ENCODE measurements at regions not wholly inside any gene's neighbourhood (a gene's known extent, or its start where the extent isn't known, plus 50 kb on each side); places are given as distances from the start of the nearest gene placed in this dataset.

DNA sequence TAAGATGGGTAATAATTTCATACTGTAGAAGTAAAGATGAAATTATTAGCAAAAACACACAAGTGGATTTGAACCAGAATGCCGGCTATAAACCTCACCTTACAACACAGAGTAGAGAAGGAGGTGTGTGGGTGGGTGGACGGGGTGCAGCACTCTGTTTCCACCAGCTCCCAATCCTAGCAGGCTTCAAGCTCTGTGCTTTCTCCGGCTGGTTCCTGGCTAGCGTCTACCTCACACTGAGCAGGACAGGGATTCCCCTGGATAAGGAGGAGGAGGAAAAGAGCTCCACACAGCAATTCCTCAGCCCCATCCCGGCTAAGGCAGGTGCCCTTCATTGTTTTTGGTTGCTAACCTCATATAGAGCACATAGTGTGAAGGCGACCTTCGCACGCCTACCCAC, 453.3 kb downstream of the C6orf118 start:
- intact Hi-C loops (cut with micrococcal nuclease) = no loop called here
- DNase-seq (ENCODE audit: low spot score) = no peak
- Mint-ChIP-seq H3K4me1 (ENCODE audit: low read depth) (no peaks in the 10 kb centered on the region), H3K9me3 (peaks cover 4% of the 10 kb centered on the region), H3K36me3 (ENCODE audit: low read depth) (no peaks in the 10 kb centered on the region), H3K4me3 (no peak overlapping the region), H3K27ac (no peak overlapping the region), H3K27me3 (ENCODE audit: insufficient read depth) (no peaks in the 10 kb centered on the region)

DNA sequence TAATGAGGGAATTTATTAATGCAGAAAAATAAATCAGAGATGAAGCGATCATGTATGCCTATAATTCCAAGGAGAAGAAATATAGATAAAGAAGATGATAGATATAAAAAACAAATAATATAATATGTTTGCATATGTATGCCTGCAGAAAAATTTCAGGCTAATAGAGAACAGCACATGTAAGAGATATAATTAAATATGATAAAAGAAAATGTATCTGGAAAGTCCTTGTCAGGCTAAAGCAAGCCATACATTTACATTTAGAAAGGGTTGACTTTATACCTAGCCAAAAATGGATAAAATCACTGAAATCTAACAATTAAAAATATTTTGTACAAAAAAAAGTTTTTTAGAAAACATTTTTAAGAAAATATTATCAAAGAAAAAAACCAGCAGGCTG, 454.1 kb downstream of the C6orf118 start:
- DNase-seq (ENCODE audit: low spot score) = no peak
- Mint-ChIP-seq H3K27ac (no peak overlapping the region), H3K9me3 (peaks cover 4% of the 10 kb centered on the region), H3K4me3 (no peak overlapping the region), H3K36me3 (ENCODE audit: low read depth) (no peaks in the 10 kb centered on the region), H3K4me1 (ENCODE audit: low read depth) (no peaks in the 10 kb centered on the region), H3K27me3 (ENCODE audit: insufficient read depth) (no peaks in the 10 kb centered on the region)
- intact Hi-C loops (cut with micrococcal nuclease) = no loop called here

DNA sequence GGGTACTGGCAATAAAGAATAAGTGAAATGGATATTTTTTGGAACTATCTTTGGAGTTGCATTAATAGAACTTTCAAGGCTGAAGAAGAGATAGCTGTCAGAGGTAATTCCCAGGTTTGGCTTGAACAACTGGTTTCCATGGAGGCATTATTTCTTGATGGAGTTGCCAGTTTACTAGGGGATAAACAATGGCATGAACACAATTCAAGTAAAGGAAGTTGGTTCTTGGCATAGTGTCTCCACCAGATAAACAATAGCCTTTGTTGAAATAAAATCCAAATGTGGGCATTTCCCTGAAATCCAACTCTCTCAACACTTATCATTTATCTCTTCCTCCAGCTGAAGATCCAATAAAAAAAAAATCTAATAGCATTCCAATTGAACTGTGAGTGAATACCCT, 454.9 kb downstream of the C6orf118 start:
- no peak for DNase-seq (ENCODE audit: low spot score)
- no peak overlapping the region for H3K4me3 Mint-ChIP-seq
- no peaks in the 10 kb centered on the region for H3K4me1 Mint-ChIP-seq (ENCODE audit: low read depth)
- intact Hi-C loops (cut with micrococcal nuclease) = no loop called here
- no peaks in the 10 kb centered on the region for H3K27me3 Mint-ChIP-seq (ENCODE audit: insufficient read depth)
- no peak overlapping the region for H3K27ac Mint-ChIP-seq
- H3K36me3 Mint-ChIP-seq (ENCODE audit: low read depth) = no peaks in the 10 kb centered on the region
- peaks cover 6% of the 10 kb centered on the region for H3K9me3 Mint-ChIP-seq

DNA sequence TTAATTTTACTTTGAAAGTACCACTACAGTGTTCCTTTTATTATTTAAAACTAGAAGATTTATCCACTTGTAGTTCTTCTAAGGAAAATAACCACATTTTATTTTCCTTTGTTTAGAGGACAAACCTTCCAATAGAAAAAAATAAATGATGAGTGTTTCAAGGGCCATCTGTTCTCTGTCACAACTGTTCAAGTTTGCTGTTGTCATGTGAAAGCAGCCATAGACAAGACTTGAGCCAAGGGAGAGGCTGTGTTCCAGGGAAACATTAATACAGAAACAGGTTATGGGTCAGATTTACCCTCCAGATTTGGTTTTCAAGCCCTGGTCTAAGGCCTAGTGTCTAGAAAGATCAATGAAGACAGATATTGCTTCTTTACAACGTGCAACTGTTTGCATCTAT, 463.6 kb downstream of the C6orf118 start:
- intact Hi-C loops (cut with micrococcal nuclease) = no loop called here

DNA sequence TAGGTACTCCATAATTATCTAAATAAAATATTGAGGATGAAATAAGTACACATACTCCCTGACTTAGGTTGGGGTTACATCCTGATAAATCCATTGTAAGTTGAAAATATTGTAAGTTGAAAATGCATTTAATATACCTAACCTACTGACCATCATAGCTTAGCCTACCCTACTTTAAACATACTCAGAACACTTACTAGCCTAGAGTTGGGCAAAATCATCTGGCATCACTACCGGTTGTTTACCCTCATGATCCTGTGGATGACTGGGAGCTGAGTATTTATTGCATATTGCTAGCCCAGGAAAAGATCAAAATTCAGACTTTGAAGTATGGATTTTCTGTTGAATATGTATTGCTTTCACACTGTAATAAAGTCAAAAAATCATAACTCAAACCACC, 467.3 kb downstream of the C6orf118 start:
- intact Hi-C loops (cut with micrococcal nuclease) = no loop called here

More for the DNA sequence above, 463.6 kb downstream of the C6orf118 start:
- no peak overlapping the region for H3K27ac Mint-ChIP-seq
- H3K4me1 Mint-ChIP-seq (ENCODE audit: low read depth) = no peaks in the 10 kb centered on the region
- peaks cover 1% of the 10 kb centered on the region for H3K27me3 Mint-ChIP-seq (ENCODE audit: insufficient read depth)
- no peaks in the 10 kb centered on the region for H3K36me3 Mint-ChIP-seq (ENCODE audit: low read depth)
- peaks cover 8% of the 10 kb centered on the region for H3K9me3 Mint-ChIP-seq
- DNase-seq (ENCODE audit: low spot score) = no peak
- H3K4me3 Mint-ChIP-seq = no peak overlapping the region

GRCh38 chr6:164838068-164838615, 471.3 kb downstream of the C6orf118 start:
- Mint-ChIP-seq H3K9me3 (peaks cover 5% of the 10 kb centered on the region), H3K4me3 (no peak overlapping the region), H3K27me3 (ENCODE audit: insufficient read depth) (no peaks in the 10 kb centered on the region), H3K27ac (no peak overlapping the region), H3K4me1 (ENCODE audit: low read depth) (no peaks in the 10 kb centered on the region), H3K36me3 (ENCODE audit: low read depth) (no peaks in the 10 kb centered on the region)
- intact Hi-C loops (cut with micrococcal nuclease) = no loop called here
- no peak for DNase-seq (ENCODE audit: low spot score)

More for the DNA sequence above, 467.3 kb downstream of the C6orf118 start:
- Mint-ChIP-seq H3K4me1 (ENCODE audit: low read depth) (no peaks in the 10 kb centered on the region), H3K9me3 (no peaks in the 10 kb centered on the region), H3K36me3 (ENCODE audit: low read depth) (no peaks in the 10 kb centered on the region), H3K27me3 (ENCODE audit: insufficient read depth) (peaks cover 1% of the 10 kb centered on the region), H3K27ac (no peak overlapping the region), H3K4me3 (no peak overlapping the region)
- no peak for DNase-seq (ENCODE audit: low spot score)

DNA sequence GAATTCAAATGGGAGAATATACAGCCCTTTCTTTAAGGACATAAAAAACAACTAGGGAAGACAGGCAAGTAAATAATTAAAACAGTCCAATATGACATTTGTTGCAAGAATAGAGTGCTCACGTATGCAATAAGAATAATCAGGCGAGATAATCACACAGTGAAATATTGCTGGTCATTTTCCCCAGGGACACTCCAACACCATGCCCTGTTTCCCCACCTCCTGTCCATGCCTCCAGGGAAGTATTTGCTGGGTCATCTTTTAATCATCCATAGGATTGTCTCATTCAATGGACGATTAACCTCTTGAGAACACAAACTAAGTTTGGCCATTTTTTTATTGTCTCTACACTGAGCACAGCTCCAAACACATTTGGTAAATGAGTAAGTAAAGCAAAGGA, 472.9 kb downstream of the C6orf118 start:
- Mint-ChIP-seq H3K27ac (no peak overlapping the region), H3K9me3 (peaks cover 8% of the 10 kb centered on the region)
- intact Hi-C loops (cut with micrococcal nuclease) = no loop called here

DNA sequence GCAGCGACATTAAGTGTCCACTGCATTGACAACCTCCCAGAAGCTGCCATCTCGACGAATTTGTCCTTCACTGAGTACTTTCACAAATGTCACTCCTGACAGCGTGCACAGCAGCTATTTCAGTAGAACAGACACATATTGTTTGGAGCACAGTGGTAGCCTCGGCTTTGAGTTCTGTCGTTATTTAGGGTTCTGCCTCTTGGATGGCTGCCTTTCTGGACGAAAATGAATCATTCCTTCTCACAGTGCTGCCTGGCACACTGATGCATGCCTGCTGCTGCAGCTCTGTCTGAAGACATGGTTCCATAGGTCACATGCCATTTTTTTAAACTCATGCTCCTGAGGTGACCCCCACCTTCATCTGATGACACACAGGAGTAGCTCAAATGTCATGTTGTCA, 477.0 kb downstream of the C6orf118 start:
- no peak for DNase-seq (ENCODE audit: low spot score)
- Mint-ChIP-seq H3K36me3 (ENCODE audit: low read depth) (no peaks in the 10 kb centered on the region), H3K27ac (no peak overlapping the region), H3K27me3 (ENCODE audit: insufficient read depth) (no peaks in the 10 kb centered on the region), H3K4me1 (ENCODE audit: low read depth) (no peaks in the 10 kb centered on the region), H3K4me3 (no peak overlapping the region), H3K9me3 (peaks cover 8% of the 10 kb centered on the region)
- intact Hi-C loops (cut with micrococcal nuclease) = no loop called here

More for the DNA sequence above, 472.9 kb downstream of the C6orf118 start:
- Mint-ChIP-seq H3K27me3 (ENCODE audit: insufficient read depth) (no peaks in the 10 kb centered on the region), H3K4me3 (no peak overlapping the region), H3K36me3 (ENCODE audit: low read depth) (no peaks in the 10 kb centered on the region), H3K4me1 (ENCODE audit: low read depth) (no peaks in the 10 kb centered on the region)
- DNase-seq (ENCODE audit: low spot score) = no peak

DNA sequence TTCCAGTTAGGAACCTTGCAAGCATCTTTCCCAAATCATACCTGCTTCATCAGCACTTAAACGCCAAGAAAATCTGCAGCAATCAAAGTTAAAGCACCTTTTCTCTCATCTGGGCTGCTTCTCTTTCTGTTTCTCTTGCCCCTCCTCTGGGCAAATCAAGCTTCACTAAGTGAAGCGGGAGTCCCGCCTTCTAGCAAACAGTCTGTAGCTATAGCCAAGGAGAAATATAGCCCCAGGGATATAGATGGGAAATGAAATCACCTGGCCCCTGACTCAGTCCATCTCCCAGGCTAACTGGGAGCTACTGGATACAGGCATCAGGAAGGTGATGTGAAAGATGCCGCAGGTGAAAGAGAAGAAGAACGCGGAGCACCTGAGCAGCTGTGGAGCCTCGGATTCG, 481.9 kb downstream of the C6orf118 start:
- Mint-ChIP-seq H3K36me3 (ENCODE audit: low read depth) (no peaks in the 10 kb centered on the region), H3K9me3 (peaks cover 7% of the 10 kb centered on the region), H3K27ac (no peak overlapping the region), H3K4me3 (no peak overlapping the region), H3K4me1 (ENCODE audit: low read depth) (no peaks in the 10 kb centered on the region), H3K27me3 (ENCODE audit: insufficient read depth) (no peaks in the 10 kb centered on the region)
- no peak for DNase-seq (ENCODE audit: low spot score)
- intact Hi-C loops (cut with micrococcal nuclease) = no loop called here

DNA sequence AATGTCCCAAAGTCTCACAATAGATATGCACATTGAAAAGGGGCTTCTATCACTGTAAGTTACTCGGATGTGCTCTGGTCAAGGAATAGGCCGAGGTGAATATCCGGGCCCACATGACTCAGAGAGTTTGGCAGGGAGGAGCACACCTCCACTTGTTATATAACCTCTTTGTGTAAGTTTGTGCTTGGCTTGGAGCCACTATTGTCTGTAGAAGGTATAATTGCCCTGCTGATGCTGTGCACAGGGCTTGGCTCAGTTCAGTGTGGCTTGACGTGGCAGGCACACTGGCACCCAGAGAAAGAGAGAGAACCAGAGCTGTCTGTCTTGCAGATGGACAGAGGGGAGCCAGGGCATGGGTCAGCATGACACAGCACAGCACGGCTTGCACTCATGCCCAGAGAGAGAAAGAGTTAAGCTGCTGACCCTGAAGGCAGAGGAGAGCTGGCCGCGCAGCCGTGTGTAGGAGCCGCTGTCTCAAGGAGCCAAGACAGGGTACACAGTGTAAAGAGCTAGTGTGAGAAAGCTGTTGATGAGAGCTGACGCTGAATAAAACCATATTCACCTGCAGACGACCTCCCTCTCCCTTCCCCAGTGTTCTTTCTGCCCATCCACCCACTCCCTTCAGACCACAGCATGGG, 482.5 kb downstream of the C6orf118 start:
- Mint-ChIP-seq H3K36me3 (ENCODE audit: low read depth) (no peaks in the 10 kb centered on the region), H3K27ac (no peak overlapping the region), H3K4me1 (ENCODE audit: low read depth) (no peaks in the 10 kb centered on the region), H3K9me3 (peaks cover 4% of the 10 kb centered on the region), H3K27me3 (ENCODE audit: insufficient read depth) (no peaks in the 10 kb centered on the region), H3K4me3 (no peak overlapping the region)
- DNase-seq (ENCODE audit: low spot score) = no peak
- intact Hi-C loops (cut with micrococcal nuclease) = no loop called here

GRCh38 chr6:164825386-164825785, 484.0 kb downstream of the C6orf118 start:
- no peak overlapping the region for H3K4me3 Mint-ChIP-seq
- peaks cover 3% of the 10 kb centered on the region for H3K9me3 Mint-ChIP-seq
- no peak overlapping the region for H3K27ac Mint-ChIP-seq
- no peaks in the 10 kb centered on the region for H3K4me1 Mint-ChIP-seq (ENCODE audit: low read depth)
- no peak for DNase-seq (ENCODE audit: low spot score)
- no peaks in the 10 kb centered on the region for H3K36me3 Mint-ChIP-seq (ENCODE audit: low read depth)
- intact Hi-C loops (cut with micrococcal nuclease) = no loop called here
- H3K27me3 Mint-ChIP-seq (ENCODE audit: insufficient read depth) = no peaks in the 10 kb centered on the region

- Mint-ChIP-seq H3K27ac (no peak overlapping the region), H3K36me3 (ENCODE audit: low read depth) (no peaks in the 10 kb centered on the region), H3K4me1 (ENCODE audit: low read depth) (no peaks in the 10 kb centered on the region), H3K27me3 (ENCODE audit: insufficient read depth) (no peaks in the 10 kb centered on the region), H3K4me3 (no peak overlapping the region), H3K9me3 (peaks cover 1% of the 10 kb centered on the region)
- intact Hi-C loops (cut with micrococcal nuclease) = no loop called here
- DNase-seq (ENCODE audit: low spot score) = no peak
These were observed 491.7 kb downstream of the C6orf118 start for GRCh38 chr6:164817662-164818061.

- Mint-ChIP-seq H3K4me3 (no peak overlapping the region), H3K9me3 (peaks cover 23% of the 10 kb centered on the region), H3K27me3 (ENCODE audit: insufficient read depth) (no peaks in the 10 kb centered on the region), H3K4me1 (ENCODE audit: low read depth) (no peaks in the 10 kb centered on the region), H3K27ac (no peak overlapping the region), H3K36me3 (ENCODE audit: low read depth) (no peaks in the 10 kb centered on the region)
- intact Hi-C loops (cut with micrococcal nuclease) = no loop called here
- no peak for DNase-seq (ENCODE audit: low spot score)
These were observed 496.7 kb downstream of the C6orf118 start for GRCh38 chr6:164812706-164813105.

- DNase-seq (ENCODE audit: low spot score) = no peak
- Mint-ChIP-seq H3K27ac (no peak overlapping the region), H3K9me3 (peaks cover 30% of the 10 kb centered on the region), H3K4me3 (no peak overlapping the region), H3K4me1 (ENCODE audit: low read depth) (no peaks in the 10 kb centered on the region), H3K36me3 (ENCODE audit: low read depth) (no peaks in the 10 kb centered on the region), H3K27me3 (ENCODE audit: insufficient read depth) (no peaks in the 10 kb centered on the region)
- intact Hi-C loops (cut with micrococcal nuclease) = no loop called here
These were observed 502.3 kb downstream of the C6orf118 start for GRCh38 chr6:164807125-164807524.
